NCI-H2029 treated with DMSO at 0.1 percent for 48 hours (cell line): ENCODE measurements at regions not wholly inside any gene's neighbourhood (a gene's known extent, or its start where the extent isn't known, plus 50 kb on each side); places are given as distances from the start of the nearest gene placed in this dataset.
"Not testable (repeated sequence)": the region's sequence is repeated elsewhere in the genome, so short reads cannot be mapped to it uniquely, and the experiment has no call there.

Experiments
- DNase-seq: peaks from one replicate; lab custom pipeline; 2025; lab: John Stamatoyannopoulos, UW

DNA sequence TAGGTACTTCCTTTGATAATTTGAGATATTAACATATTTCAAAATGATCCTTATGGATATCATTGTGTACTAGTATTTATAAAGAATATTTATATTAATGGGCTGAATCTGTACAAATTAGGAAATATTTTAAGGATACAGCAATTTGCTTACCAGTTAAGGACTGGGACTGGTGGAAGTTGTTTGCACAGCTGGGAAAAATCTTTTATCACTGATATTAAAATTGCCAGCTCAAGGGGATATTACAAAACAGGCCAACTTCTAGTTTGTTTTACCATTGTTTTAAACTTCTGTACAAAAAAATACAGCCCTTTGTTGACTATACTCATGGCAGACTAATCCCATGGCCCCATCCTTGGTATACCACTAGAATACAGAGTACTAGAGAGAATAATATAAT, 133.2 kb upstream of the DDHD1 start:
- DNase-seq, result no peak

- no peak for DNase-seq
Observed at GRCh38 chr14:53285821-53286220, 132.7 kb upstream of the DDHD1 start.

GRCh38 chr14:53285064-53285463, 131.9 kb upstream of the DDHD1 start:
- DNase-seq, result no peak

- peak; percentile 24 for DNase-seq
Observed at GRCh38 chr14:53278602-53279506, 125.7 kb upstream of the DDHD1 start.

DNA sequence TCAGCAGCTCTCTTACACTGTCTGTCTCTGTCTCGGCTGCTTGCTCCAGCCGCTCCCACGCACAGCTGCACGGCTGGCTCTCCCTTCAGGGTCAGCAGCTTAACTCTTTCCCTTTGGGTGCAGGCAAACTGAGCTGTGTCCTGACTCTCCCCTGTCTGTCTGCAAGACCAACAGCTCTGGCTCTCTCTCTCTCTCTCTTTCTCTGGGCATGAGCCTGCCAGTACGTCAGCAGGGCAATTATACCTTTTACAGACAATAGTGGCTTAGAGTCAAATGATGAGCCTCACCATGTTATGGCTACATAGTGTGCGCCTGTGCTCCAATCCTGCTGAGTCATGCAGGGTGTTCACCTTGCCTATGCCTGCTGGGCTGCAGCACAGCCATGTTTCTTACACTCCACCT, 120.5 kb upstream of the DDHD1 start:
- no peak for DNase-seq

DNA sequence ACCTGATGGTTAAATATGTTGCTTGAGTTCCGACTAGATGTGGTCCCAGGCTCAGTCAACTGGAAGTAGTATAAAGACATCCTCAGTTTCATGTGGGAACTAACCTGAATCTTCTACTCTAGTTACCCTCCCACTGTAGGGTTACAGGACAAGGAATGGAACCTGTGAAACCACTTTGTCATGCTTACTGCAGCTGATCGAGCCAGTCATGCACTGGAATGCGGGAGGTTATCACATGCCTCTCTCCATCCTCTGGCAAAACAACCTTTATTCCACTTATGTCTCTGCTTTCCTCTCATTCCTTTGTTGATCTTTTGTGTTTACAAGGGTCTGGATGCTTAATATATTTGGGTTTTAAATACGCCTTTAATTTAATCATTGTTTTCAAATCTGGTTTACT, 111.9 kb upstream of the DDHD1 start:
- no peak for DNase-seq

GRCh38 chr14:53260928-53261327, 107.8 kb upstream of the DDHD1 start:
- DNase-seq, result no peak

DNA sequence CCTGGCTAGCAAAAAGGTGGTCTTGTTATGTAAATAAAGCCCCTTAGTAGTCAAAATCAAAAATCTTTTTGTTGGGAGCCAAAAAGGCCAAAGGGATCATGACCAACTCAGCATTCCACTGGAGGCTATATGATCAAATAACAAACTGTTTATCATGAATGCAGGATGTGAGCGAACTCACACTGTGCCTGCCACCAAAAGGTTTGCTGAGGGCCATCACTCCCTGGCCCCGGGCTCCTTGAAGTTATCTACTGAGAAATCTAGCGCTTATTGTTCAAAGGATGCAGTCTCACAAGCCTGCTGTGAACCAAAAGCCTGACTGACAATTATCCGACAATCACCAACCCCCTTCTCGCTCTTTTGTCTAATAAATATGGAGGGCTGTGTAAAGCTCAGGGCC, 107.2 kb upstream of the DDHD1 start:
- no peak for DNase-seq

DNA sequence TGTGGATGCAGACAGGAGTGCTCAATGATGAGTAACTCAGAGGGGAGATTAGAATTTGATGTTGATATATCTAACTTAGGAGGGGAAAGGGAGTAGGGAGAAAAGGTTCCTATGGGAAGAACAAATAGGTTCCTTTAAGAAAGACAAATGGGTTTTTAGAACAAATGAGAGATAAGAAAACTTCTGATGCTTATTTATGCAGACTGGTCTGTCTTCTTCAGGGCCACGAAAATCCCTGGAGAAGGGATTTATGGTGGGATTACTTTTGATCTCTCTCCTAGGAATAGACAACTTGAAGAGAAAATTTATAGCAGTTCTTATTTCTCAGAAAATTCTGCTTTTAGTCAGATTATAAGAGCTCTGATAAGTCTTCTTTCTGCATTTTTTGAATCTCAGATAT, 99.0 kb upstream of the DDHD1 start:
- DNase-seq, result no peak

DNA sequence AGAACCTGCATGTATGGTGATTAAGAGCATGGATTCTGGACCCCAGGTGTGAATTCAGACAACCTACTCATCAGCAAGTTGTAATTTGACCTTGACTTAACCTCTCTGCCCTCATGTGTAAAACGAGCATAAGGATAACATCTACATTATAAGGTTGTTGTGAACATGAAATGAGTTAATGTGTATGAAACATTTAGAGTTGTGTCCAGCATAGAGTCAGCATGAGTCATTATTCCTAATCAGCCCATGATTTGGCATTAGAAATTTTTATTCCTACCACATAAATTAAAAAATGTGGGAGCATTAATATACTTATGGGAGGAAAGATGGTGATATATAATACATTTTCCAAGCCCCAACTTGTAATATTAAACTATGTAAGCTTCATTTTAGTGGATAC, 95.9 kb upstream of the DDHD1 start:
- DNase-seq, result no peak

- peak; percentile 75 for DNase-seq
Observed at GRCh38 chr14:53247596-53248370, 94.7 kb upstream of the DDHD1 start.

DNA sequence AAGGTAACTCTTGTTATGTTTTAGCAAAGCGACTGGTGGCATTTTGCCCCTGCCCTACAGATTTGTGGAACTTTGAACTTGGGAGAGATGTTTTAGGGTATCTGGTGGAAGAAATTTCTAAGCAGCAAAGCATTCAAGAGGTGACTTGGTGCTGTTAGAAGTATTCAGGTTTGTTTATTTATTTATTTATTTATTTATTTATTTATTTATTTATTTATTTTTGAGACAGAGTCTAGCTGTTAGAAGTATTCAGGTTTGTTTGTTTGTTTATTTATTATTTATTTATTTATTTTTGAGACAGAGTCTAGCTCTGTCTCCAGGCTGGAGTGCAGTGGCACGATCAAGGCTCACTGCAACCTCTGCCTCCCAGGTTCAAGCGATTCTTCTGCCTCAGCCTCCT, 89.8 kb upstream of the DDHD1 start:
- DNase-seq, result not testable (repeated sequence)

DNA sequence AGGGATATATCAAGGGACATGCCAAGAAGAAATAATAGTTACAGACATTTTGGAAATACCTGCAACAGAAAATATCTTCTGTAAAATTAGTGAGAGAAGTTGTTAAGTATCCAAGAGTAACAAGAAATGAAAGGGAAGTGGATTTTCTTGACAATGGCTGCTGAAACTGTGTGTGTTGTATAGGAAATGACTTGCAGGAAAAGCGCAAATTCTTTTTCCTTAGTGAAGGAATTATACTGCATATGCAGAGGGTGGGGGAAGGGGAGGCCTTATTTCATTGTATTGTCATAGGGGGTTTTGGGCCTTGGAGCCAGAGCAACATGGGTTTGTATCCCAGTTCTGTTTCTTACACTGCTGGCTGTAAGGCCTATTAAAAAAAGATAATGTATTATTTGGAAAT, 84.4 kb upstream of the DDHD1 start:
- DNase-seq, result no peak

DNA sequence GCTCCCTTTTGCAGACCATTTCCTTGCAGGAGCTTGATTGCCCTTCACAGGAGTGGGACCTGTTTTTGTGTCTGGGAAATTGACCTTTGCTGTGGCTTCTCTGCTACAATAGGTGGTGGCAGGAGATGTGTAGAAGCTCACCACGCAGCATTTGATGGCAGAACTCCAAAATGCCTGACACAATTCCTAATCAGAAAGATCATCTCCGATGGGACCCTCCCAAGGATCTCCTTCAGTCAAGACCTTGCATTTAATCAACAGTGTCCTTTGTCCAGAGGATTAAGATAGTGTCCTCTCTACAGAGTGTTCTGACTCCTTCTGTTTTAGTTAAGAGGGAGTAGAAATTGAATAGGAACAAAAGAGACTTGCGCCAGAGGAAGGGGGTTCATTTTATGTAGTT, 83.6 kb upstream of the DDHD1 start:
- DNase-seq, result no peak

- DNase-seq, result no peak
Observed at GRCh38 chr14:53231171-53231570, 78.0 kb upstream of the DDHD1 start.

DNA sequence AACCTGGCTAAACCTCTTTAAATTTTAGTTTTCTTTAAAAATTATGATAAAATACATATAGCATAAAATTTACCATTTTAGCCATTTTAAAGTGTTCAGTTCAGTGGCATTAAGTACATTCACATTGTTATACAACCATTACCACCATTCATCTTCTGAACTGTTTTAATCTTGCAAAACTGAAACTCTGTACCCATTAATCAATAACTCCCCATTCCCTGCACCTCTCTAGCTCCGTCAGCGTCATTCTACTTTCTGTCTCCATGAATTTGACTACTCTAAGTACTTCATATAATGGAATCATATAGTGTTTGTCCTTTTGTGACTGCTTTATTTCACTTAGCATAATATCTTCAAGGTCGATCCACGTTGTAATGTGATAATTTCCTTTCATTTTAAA, 75.8 kb upstream of the DDHD1 start:
- no peak for DNase-seq

- no peak for DNase-seq
Observed at GRCh38 chr14:53227154-53227718, 74.1 kb upstream of the DDHD1 start.

- no peak for DNase-seq
Observed at GRCh38 chr14:53226553-53226952, 73.4 kb upstream of the DDHD1 start.

DNA sequence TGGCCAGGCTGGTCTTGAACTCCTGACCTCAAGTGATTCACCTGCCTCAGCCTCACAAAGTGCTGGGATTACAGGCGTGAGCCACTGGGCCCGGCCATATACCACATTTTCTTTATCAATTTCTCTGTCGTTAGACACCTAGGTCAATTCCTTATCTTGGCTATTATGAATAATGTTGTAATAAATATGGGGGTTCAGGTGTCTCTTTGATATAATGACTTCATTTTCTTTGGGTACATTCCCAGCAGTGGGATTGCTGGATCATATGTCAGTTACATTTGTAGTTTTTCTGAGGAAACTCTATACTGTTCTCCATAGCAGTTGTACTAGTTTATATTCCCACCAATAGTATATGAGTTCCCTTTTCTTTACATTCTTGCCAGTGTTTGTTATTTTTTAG, 67.8 kb upstream of the DDHD1 start:
- DNase-seq, result no peak

DNA sequence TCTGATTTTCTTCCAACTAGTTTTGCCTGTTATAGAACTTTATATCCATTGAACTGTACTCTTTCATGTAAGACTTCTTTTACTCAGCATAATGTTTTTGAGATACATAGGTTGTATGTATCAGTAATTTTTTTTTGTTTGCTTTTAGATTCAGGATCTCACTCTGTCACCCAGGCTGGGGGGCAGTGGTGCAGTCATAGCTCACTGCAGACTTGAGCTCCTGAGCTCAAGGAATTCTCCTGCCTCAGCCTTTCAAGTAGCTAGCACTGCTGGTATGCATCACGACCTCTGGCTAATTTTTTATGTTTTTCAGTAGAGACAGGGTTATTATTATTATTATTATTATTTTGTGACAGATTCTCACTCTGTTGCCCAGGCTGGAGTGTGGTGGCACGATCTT, 65.0 kb upstream of the DDHD1 start:
- DNase-seq, result no peak

- DNase-seq, result peak; percentile 53
Observed at GRCh38 chr14:53217316-53217994, 64.3 kb upstream of the DDHD1 start.

DNA sequence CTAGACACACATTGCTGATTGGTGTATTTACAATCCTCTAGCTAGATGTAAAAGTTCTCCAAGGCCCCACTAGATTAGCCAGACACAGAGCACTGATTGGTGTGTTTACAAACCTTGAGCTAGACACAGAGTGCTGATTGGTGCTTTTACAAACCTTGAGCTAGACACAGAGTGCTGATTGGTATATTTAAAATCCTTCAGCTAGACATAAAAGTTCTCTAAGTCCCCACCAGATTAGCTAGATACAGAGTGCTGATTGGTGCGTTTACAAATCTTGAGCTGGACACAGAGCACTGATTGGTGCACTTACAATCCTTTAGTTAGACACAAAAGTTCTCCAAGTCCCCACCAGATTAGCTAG, 63.8 kb upstream of the DDHD1 start:
- DNase-seq, result not testable (repeated sequence)
